RWPE2 (cell line): ENCODE measurements at regions not wholly inside any gene's neighbourhood (a gene's known extent, or its start where the extent isn't known, plus 50 kb on each side); places are given as distances from the start of the nearest gene placed in this dataset.

Experiments
- ATAC-seq: fragments of 200-7000 bp; cut with Tn5 transposase; 3 replicates; pipeline ENCODE4 v1.9.1; 2021; ENCODE audit warnings: low read depth
- DNase-seq: peaks from one replicate; pipeline ENCODE4 v3.0.0-alpha.2; 2020; ENCODE audit warnings: low spot score
- H3K27ac ChIP-seq: fragments of 450-650 bp; 2 replicates; pipeline ENCODE4 v1.5.1; 2017; ENCODE audit warnings: mild to moderate bottlenecking; ENCODE audit not compliant: poor library complexity, severe bottlenecking
- H3K27me3 ChIP-seq: fragments of 250-450 bp; sonication (Bioruptor Pico); 2 replicates; pipeline ENCODE4 v1.5.1; 2021; ENCODE audit warnings: mild to moderate bottlenecking, moderate library complexity; ENCODE audit not compliant: insufficient read depth, poor library complexity, severe bottlenecking
- H3K36me3 ChIP-seq: fragments of 250-450 bp; sonication (Bioruptor Pico); 2 replicates; pipeline ENCODE4 v1.5.1; 2020; ENCODE audit warnings: low read depth, mild to moderate bottlenecking, moderate library complexity
- H3K4me1 ChIP-seq: fragments of 250-450 bp; sonication (Bioruptor Pico); 2 replicates; pipeline ENCODE4 v1.5.1; 2021; ENCODE audit warnings: mild to moderate bottlenecking, moderate library complexity; ENCODE audit not compliant: insufficient read depth, poor library complexity, severe bottlenecking
- H3K4me3 ChIP-seq: fragments of 250-450 bp; sonication (Bioruptor Pico); 2 replicates; pipeline ENCODE4 v1.5.1; 2021; ENCODE audit warnings: mild to moderate bottlenecking, moderate library complexity; ENCODE audit not compliant: severe bottlenecking
- H3K9me3 ChIP-seq: fragments of 250-450 bp; sonication (Bioruptor Pico); 2 replicates; pipeline ENCODE4 v1.5.1; 2021; ENCODE audit warnings: mild to moderate bottlenecking, moderate library complexity; ENCODE audit not compliant: severe bottlenecking
- CTCF ChIP-seq: fragments of 450-650 bp; IDR thresholded peaks from one replicate; pipeline ENCODE4 v1.5.1; 2017; ENCODE audit warnings: mild to moderate bottlenecking, moderate library complexity; ENCODE audit not compliant: poor library complexity, severe bottlenecking

- Histone ChIP-seq H3K9me3 (no peaks in the 10 kb centered on the region), H3K27ac (no peak overlapping the region), H3K4me1 (no peaks in the 10 kb centered on the region), H3K36me3 (no peaks in the 10 kb centered on the region), H3K4me3 (no peak overlapping the region), H3K27me3 (no peaks in the 10 kb centered on the region)
- TF ChIP-seq CTCF, result no peak
- DNase-seq (no peak), ATAC-seq (no peak)
These were observed 1899.8 kb upstream of the PIK3C3 start for GRCh38 chr18:40055262-40055661.

- no peak for ATAC-seq
- no peak for TF ChIP-seq CTCF
- H3K27ac ChIP-seq, result no peak overlapping the region
These were observed 1905.3 kb upstream of the PIK3C3 start for GRCh38 chr18:40049716-40050115.

GRCh38 chr18:40048886-40049650 is 1906.0 kb upstream of the PIK3C3 start:
- Histone ChIP-seq H3K27me3 (no peaks in the 10 kb centered on the region), H3K4me3 (no peak overlapping the region), H3K9me3 (no peaks in the 10 kb centered on the region), H3K4me1 (no peaks in the 10 kb centered on the region), H3K27ac (no peak overlapping the region), H3K36me3 (no peaks in the 10 kb centered on the region)
- ATAC-seq (no peak), DNase-seq (no peak)
- no peak for TF ChIP-seq CTCF

More at GRCh38 chr18:40049716-40050115, 1905.3 kb upstream of the PIK3C3 start:
- H3K4me3 ChIP-seq, result no peak overlapping the region
- no peaks in the 10 kb centered on the region for H3K4me1 ChIP-seq
- DNase-seq, result no peak
- H3K36me3 ChIP-seq, result no peaks in the 10 kb centered on the region
- no peaks in the 10 kb centered on the region for H3K9me3 ChIP-seq
- no peaks in the 10 kb centered on the region for H3K27me3 ChIP-seq

GRCh38 chr18:40048253-40048652 is 1906.8 kb upstream of the PIK3C3 start:
- Histone ChIP-seq H3K4me3 (no peak overlapping the region), H3K9me3 (no peaks in the 10 kb centered on the region), H3K36me3 (no peaks in the 10 kb centered on the region), H3K27me3 (no peaks in the 10 kb centered on the region), H3K4me1 (no peaks in the 10 kb centered on the region), H3K27ac (no peak overlapping the region)
- ATAC-seq, result no peak
- no peak for DNase-seq
- no peak for TF ChIP-seq CTCF

- H3K27me3 ChIP-seq, result no peaks in the 10 kb centered on the region
- no peak for TF ChIP-seq CTCF
- no peaks in the 10 kb centered on the region for H3K9me3 ChIP-seq
- H3K36me3 ChIP-seq, result no peaks in the 10 kb centered on the region
- ATAC-seq, result no peak
- no peak overlapping the region for H3K27ac ChIP-seq
- H3K4me1 ChIP-seq, result no peaks in the 10 kb centered on the region
- no peak for DNase-seq
- H3K4me3 ChIP-seq, result no peak overlapping the region
These were observed 1908.4 kb upstream of the PIK3C3 start for GRCh38 chr18:40046596-40046995.
